Inferior parietal cortex (tissue), 1 donor: ENCODE measurements at regions not wholly inside any gene's neighbourhood (a gene's known extent, or its start where the extent isn't known, plus 50 kb on each side); places are given as distances from the start of the nearest gene placed in this dataset.
"Not testable (repeated sequence)": the region's sequence is repeated elsewhere in the genome, so short reads cannot be mapped to it uniquely, and the experiment has no call there.

Source experiments
- DNase-seq: peaks from one replicate; pipeline ENCODE4 v3.0.0-alpha.2; 2016; ENCODE audit errors: extremely low spot score

- no peak for DNase-seq
Observed at GRCh38 chr12:59404109-59404650, 191.6 kb upstream of the SLC16A7 start.

DNA sequence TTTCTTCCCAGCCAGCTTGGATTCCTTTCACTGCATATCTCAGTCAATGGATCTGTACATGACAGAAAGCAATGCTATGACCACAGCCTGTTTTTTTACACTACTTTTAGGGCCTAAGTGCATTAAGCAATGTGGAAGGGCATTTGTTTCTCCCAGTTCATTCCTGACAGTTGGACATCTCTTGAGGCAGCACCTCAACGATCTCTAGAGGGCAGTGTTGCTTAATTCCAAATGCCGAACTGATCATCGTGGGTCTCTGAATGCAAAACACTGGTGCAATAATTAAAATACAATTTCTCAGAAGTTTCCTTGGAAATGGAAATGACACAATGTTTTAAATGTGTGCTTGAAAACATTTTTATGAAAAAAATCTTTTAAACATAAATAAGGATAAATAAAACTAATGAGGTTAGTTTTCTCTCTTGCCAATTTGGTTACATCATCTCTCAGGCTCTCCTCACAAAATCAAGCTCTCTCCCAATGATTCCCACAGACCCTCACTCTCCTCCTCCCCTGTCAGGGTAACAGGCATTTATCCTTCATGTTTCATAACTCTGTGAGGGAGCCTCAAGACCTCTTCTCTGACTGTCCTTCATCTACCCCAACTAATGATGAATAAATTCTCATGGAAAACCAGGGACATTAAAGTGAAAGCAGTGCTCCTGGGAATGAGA, 192.4 kb upstream of the SLC16A7 start:
- DNase-seq, result peak; percentile 88

GRCh38 chr12:59401862-59402261, 194.0 kb upstream of the SLC16A7 start:
- no peak for DNase-seq

DNA sequence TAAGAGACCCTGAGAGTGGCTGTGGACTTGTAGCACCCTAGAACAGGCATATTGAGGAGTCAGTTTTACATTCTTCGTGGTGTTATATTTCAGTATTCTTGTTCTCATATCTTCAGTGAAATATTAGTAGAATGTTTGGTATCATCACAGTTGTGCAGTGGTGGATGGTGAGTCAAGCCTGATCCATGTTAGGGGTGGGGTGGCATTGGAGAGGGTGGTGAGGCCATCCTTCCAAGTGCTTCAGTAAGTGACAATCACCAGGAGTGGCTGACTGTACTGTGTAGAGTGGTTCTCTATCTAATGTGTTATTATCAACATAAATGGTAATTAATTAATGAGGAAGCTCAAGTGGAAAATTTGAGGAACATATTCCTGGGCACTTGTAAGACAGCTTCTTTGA, 197.7 kb upstream of the SLC16A7 start:
- DNase-seq, result no peak

DNA sequence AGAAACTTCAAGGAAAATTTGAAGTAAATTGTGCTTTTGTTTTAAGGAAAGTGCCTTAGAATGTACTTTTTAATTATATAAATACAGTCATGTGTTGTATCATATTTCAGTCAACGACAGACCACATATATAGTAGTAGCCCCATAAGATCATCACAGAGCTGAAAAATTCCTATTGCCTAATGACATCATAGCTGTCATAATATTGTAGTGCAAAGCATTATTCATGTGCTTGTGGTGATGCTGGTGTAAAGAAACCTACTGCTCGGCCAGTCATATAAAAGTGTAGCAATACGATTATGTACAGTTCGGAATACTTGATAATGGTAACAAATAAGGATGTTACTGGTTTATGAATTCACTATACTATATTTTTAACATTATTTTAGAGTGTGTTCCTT, 198.9 kb upstream of the SLC16A7 start:
- DNase-seq, result no peak

DNA sequence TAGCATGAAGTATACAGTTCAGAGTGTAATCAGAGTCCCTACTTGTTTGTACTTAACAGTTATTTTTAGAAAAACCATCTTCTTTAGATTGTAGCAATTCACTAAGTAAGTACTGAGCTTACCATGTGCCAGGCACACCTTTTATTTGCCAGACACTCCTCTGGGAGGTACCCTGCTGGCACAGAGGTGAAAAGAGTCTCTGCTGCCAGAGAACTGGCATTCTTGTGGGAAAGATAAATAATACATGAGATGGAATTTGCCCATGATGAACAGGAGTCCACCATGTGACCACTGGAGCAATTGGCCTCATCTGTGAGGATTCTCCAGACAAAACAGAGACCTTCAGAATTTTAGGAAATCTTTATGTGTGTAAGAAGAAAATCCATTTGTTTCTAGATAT, 199.3 kb upstream of the SLC16A7 start:
- no peak for DNase-seq

DNA sequence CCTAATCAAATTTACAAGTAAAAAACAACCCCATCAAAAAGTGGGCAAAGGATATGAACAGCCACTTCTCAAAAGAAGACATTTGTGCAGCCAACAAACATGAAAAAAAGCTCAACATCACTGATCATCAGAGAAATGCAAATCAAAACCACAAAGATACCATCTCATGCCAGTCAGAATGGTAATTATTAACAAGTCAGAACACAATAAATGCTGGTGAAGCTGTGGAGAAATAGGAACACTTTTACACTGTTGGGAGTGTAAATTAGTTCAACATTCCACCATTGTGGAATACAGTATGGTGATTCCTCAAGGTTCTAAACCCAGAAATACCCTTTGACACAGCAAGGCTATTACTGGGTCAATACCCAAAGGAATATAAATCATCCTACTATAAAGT, 200.5 kb upstream of the SLC16A7 start:
- not testable (repeated sequence) for DNase-seq

DNA sequence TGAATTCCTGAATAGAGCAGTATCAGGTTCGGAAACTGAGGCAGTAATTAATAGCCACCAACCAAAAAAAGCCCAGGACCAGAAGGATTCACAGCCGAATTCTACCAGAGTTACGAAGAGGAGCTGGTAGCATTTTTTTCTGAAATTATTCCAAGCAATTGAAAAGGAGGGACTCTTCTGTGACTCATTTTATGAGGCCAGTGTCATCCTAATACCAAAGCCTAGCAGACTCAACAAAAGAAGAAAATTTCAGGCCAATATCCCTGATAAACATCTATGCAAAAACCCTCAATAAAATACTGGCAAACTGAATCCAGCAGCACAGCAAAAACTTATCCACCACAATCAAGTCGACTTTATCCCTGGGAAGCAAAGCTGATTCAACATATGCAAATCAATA, 202.3 kb upstream of the SLC16A7 start:
- no peak for DNase-seq

GRCh38 chr12:59389968-59390576, 205.8 kb upstream of the SLC16A7 start:
- DNase-seq, result no peak

DNA sequence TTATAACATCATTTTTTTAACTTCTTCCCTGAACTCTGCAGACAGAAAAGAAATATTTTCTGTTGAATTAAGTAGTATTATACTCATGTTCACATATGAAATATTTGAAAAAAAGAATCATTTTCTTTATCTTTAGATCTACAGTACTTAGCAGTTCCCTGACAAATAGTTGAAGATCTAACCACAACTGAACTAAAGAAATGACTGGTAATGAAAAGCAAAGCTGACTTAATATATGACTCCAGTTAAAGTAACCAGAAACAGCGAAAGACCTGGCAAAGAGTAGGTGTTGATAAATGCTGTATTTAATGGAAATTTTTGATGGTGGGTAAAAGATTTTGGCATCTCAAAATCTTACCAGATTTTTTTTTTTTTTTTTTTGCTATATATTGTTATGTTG, 207.1 kb upstream of the SLC16A7 start:
- no peak for DNase-seq

DNA sequence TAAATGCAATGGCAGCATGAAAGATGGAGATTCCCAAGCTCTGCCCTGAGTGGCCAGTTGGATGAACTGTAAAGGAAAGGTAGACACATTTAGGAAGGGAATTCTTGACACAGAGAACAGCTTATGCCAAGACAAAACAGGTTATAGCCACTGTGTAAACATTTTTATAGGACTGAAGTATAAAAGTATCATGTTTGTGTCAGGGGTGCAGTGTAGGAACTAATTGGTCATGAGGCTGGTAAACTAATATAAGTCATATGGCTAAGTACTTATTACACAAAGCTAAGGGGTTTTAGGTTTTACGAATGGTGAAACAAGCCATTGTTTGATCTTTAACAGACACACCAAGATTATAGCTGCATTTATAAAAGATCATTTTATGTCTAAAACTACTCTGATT, 207.7 kb upstream of the SLC16A7 start:
- DNase-seq, result no peak

DNA sequence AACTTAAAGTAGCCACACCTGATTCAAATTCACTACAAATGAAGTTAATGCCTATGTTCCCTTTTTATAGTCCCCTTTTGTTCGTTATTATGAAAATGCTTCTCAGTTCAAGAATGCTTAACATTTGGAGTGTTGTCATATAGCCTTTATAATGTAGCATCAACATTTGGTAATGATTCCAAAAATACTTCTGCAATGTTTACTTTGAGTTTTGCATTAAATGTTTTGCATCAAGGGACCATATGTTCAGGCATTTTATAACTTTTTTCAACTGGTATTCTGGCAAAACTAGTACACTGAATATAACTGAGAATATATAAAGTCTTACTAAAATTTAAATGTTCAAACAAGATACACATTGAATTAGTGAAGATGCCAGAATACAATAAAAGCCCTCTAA, 209.6 kb upstream of the SLC16A7 start:
- no peak for DNase-seq

- peak; percentile 70 for DNase-seq
Observed at GRCh38 chr12:59383079-59383822, 212.6 kb upstream of the SLC16A7 start.

GRCh38 chr12:59382282-59383078, 213.3 kb upstream of the SLC16A7 start:
- DNase-seq, result no peak

GRCh38 chr12:59381106-59381505, 214.7 kb upstream of the SLC16A7 start:
- DNase-seq, result no peak

DNA sequence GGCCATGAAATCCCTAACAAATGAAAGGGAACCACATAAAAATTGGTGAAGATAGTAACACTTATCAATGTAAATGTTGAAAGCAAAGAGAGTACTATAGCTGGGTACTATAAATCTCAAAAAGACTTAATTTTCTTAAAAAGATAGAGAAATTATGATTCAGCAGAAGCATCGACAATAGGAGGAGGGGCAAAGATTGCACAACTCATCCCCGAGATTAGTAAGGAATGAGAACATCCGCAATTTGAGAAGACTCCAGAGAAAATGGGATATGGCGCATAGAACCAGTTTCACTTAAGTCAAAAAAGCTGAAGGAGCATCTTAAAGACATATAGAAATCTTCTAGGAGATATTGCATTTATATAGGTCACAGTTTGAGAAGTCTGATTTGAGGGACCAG, 220.2 kb upstream of the SLC16A7 start:
- no peak for DNase-seq

DNA sequence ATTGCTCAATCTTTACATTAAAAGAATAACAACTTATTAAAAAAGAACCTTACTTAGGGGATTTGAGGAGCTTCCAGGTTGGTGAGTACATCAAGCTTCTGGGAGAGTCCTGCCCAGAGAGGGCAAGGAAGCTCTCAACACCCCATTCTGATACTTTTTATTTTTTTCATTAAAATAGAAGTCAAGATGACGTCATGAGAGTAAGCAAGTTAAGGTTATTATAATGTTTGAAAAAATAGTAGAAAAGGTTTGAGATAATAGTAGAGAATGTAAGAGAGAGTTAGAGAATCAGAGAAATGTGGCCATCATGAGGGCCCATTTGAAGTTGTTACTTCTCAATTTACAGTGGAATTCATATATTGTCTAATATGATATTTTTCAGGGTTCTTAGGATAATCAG, 221.0 kb upstream of the SLC16A7 start:
- DNase-seq, result no peak

DNA sequence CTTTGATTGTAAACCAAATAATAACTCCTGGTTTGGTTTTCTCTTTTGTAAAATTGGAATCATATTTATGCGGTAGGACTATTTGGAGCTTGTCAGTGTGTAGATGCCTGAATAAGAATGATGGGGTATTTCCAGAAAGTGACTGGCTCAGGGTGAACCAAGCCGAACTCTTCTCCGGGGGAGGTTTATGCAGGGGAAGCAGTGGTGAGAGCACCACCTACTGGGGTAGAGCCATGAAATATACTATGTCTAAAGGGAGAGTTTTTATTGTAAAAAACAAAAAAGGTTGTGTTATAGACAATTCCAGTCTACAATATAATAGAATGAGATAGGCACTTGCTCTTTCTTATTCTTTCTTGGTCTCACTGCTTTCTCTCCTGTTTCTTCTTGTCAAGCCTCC, 222.9 kb upstream of the SLC16A7 start:
- no peak for DNase-seq

DNA sequence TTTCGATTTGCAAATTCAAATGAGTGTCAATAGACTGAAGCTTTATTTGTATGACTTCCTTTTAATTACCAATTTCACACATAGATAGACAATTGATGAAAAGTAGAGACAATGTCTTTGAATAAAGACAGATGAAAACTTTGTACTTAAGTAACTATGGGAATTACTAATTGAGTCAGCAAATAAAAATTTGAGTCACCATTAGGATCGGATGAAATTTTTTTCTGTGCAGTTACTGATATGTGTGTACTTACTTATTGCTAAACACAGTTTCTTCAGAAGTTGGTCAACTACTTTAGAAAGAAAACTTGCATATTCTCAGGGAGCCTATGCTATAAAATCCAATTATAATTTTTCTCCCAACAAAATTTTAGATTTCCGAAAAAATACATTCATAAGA, 224.9 kb upstream of the SLC16A7 start:
- DNase-seq, result no peak

DNA sequence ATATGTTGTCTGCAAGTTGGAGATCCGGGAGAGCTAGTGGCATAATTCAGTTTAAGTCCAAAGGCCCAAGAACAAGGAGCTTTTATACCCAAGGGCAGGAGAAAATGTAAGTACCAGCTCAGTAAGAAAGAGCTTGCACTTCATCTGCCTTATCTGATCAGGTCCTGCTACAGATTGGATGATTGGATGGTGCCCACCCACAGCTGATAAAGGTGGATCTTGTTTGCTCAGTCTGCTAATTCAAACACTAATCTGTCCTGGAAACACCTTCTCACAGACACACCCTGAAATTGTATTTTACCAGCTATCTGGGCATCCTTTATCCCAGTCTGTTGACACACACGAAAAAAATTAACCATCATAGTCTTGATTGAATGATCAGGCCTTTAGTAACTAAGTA, 230.7 kb upstream of the SLC16A7 start:
- no peak for DNase-seq

- DNase-seq, result no peak
Observed at GRCh38 chr12:59357811-59358210, 238.0 kb upstream of the SLC16A7 start.

DNA sequence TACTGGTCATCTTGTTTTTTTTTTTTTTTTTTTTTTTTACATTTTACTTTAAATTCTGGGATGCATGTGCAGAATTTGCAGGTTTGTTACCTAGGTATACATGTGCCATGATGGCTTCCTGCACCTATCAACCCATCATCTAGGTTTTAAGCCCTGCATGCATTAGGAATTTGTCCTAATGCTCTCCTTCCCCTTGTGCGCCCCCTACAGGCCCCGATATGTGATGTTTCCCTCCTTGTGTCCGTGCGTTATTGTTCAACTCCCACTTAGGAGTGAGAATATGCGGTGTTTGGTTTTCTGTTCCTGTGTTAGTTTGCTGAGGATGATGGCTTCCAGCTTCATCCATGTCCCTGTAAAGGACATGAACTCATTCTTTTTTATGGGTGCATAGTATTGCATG, 249.6 kb upstream of the SLC16A7 start:
- DNase-seq, result not testable (repeated sequence)
